ENCODE measurements at regions not wholly inside any gene's neighbourhood (a gene's known extent, or its start where the extent isn't known, plus 50 kb on each side); places are given as distances from the start of the nearest gene placed in this dataset.

DNA sequence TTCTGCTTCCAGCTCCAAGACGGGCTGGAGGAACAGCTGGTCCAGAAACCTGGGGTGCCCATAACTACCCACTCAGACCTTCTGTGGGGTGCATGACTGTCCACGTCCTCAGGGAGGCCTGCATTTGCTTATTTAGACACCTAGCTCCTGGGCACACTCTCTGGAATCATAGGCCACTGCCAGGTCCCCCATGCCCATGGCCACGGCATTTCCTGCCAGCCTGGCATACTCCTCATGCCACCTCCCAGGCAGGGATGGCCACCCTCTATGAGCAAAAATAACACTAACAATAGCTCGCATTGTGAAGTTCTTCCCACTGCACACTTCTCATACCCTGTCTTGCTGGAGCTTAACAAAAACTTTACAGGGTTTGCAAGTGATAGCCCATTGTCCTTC, 166.9 kb upstream of the TPM1 start:
- Histone ChIP-seq H3K4me3 (no peak overlapping the region), H3K4me1 (peaks cover 0 to 4% of the 10 kb centered on the region in 2 donors), H3K9me3 (no peaks in the 10 kb centered on the region), H3K27ac (no peak overlapping the region), H3K27me3 (no peaks in the 10 kb centered on the region), H3K36me3 (no peaks in the 10 kb centered on the region)
- no peak for DNase-seq (ENCODE audit: low spot score in 2 of 2)
- intact Hi-C loops (cut with DNase I): no loop called here
- TF ChIP-seq, protein P1, sequence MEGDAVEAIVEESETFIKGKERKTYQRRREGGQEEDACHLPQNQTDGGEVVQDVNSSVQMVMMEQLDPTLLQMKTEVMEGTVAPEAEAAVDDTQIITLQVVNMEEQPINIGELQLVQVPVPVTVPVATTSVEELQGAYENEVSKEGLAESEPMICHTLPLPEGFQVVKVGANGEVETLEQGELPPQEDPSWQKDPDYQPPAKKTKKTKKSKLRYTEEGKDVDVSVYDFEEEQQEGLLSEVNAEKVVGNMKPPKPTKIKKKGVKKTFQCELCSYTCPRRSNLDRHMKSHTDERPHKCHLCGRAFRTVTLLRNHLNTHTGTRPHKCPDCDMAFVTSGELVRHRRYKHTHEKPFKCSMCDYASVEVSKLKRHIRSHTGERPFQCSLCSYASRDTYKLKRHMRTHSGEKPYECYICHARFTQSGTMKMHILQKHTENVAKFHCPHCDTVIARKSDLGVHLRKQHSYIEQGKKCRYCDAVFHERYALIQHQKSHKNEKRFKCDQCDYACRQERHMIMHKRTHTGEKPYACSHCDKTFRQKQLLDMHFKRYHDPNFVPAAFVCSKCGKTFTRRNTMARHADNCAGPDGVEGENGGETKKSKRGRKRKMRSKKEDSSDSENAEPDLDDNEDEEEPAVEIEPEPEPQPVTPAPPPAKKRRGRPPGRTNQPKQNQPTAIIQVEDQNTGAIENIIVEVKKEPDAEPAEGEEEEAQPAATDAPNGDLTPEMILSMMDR (IDR thresholded peaks at IDR 0.05): no peak

GRCh38 chr15:62877276-62877857, 165.2 kb upstream of the TPM1 start:
- H3K27me3 ChIP-seq: no peaks in the 10 kb centered on the region
- TF ChIP-seq, protein P1 (IDR thresholded peaks at IDR 0.05): no peak
- peaks cover 0 to 4% of the 10 kb centered on the region in 2 donors for H3K4me1 ChIP-seq
- H3K27ac ChIP-seq: no peak overlapping the region
- intact Hi-C loops (cut with DNase I): no loop called here
- no peaks in the 10 kb centered on the region for H3K9me3 ChIP-seq
- H3K36me3 ChIP-seq: no peaks in the 10 kb centered on the region
- no peak overlapping the region for H3K4me3 ChIP-seq
- no peak for DNase-seq (ENCODE audit: low spot score in 2 of 2)

GRCh38 chr15:62878070-62878469, 164.5 kb upstream of the TPM1 start:
- Histone ChIP-seq H3K36me3 (no peaks in the 10 kb centered on the region), H3K4me1 (peaks cover 0 to 4% of the 10 kb centered on the region in 2 donors), H3K27ac (no peak overlapping the region), H3K4me3 (no peak overlapping the region), H3K27me3 (no peaks in the 10 kb centered on the region), H3K9me3 (no peaks in the 10 kb centered on the region)
- intact Hi-C loops (cut with DNase I): no loop called here
- no peak for DNase-seq (ENCODE audit: low spot score in 2 of 2)
- TF ChIP-seq, protein P1 (IDR thresholded peaks at IDR 0.05): no peak

DNA sequence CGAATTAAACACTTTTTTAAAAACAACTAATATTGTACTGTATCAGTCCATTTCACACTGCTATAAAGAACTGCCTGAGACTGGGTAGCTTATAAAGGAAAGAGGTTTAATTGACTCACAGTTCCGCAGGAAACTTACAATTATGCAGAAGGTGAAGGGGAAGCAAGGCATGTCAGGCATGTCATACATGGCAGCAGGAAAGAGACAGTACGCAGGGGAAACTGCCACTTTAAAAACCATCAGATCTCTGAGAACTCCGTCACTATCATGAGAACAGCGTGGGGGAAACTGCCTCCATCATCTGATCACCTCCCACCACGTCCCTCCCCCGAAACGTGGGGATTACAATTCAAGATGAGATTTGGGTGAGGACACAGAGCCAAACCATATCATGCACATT, 162.8 kb upstream of the TPM1 start:
- H3K27ac ChIP-seq: no peak overlapping the region
- no peak for DNase-seq (ENCODE audit: low spot score in 2 of 2)
- H3K27me3 ChIP-seq: no peaks in the 10 kb centered on the region
- H3K36me3 ChIP-seq: no peaks in the 10 kb centered on the region
- TF ChIP-seq, protein P1 (IDR thresholded peaks at IDR 0.05): no peak
- peaks cover 0 to 4% of the 10 kb centered on the region in 2 donors for H3K4me1 ChIP-seq
- intact Hi-C loops (cut with DNase I): no loop called here
- no peak overlapping the region for H3K4me3 ChIP-seq
- H3K9me3 ChIP-seq: no peaks in the 10 kb centered on the region

DNA sequence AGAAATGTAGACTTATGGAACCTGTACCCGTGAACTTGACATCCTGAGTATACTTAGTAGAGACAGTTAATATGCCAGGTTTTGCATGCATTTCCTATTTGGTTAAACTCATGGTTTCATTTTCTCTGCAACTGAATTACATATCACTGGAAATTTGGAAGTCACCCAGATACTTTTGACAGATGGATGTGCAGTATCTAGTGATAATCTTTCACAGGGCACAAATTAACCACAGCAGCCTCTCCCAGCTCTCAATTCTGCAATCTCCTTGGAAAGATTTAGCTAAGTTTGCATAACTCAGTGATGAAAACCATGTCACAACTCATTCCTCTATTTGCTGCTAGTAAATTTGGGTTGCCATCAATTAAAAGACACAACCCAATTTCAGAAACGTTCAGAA, 162.3 kb upstream of the TPM1 start:
- Histone ChIP-seq H3K27me3 (no peaks in the 10 kb centered on the region), H3K36me3 (no peaks in the 10 kb centered on the region), H3K4me3 (no peak overlapping the region), H3K27ac (no peak overlapping the region), H3K4me1 (peaks cover 0 to 4% of the 10 kb centered on the region in 2 donors), H3K9me3 (no peaks in the 10 kb centered on the region)
- intact Hi-C loops (cut with DNase I): no loop called here
- DNase-seq (ENCODE audit: low spot score in 2 of 2): no peak
- TF ChIP-seq, protein P1 (IDR thresholded peaks at IDR 0.05): no peak

DNA sequence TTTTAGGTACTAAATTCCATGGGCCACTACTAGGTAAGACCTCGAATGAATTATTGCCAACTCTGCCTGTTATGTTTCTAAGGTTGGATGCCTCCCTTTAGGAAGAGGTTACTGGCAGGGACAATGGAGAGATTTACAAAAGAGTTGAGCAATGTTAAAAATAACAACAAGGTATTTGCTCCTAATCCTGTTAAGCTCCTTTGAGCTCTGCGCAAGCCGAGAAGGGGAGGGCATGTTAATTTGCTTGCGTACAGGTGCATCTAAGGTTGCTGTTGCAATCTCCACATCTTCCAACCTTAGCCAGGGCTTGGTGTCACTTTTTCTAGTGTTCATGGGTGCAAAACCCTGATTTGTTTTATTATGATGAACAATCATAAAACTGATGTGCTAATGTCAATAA, 161.5 kb upstream of the TPM1 start:
- intact Hi-C loops (cut with DNase I): no loop called here
- DNase-seq (ENCODE audit: low spot score in 2 of 2): no peak
- no peak overlapping the region for H3K4me3 ChIP-seq
- no peaks in the 10 kb centered on the region for H3K9me3 ChIP-seq
- H3K27me3 ChIP-seq: no peaks in the 10 kb centered on the region
- no peaks in the 10 kb centered on the region for H3K4me1 ChIP-seq
- no peaks in the 10 kb centered on the region for H3K36me3 ChIP-seq
- TF ChIP-seq, protein P1 (IDR thresholded peaks at IDR 0.05): no peak
- no peak overlapping the region for H3K27ac ChIP-seq

Data from ascending aorta (tissue), 2 donors.